HCT116 (cell line): ENCODE measurements at regions not wholly inside any gene's neighbourhood (a gene's known extent, or its start where the extent isn't known, plus 50 kb on each side); places are given as distances from the start of the nearest gene placed in this dataset.

ENCODE experiments used
- ATAC-seq: fragments of 200-7000 bp; cut with Tn5 transposase; 2 replicates; pipeline ENCODE4 v1.9.1; 2020; ENCODE audit warnings: mild to moderate bottlenecking, moderate library complexity
- BruUV-seq: library from RNA; stranded (reverse); fragments of 400-500 nt; replicated peaks from 2 replicates; lab custom pipeline; 2021; lab: Mats Ljungman, UMichigan
- CTCF ChIA-PET: fragments of 300-600 bp; sonication (Branson Sonifier 250); formaldehyde crosslinking; loops from one replicate; lab custom pipeline; 2021; ENCODE audit warnings: antibody characterized with exemption; lab: Charles Lee
- POLR2A ChIA-PET: fragments of 300-600, 350-600 bp; sonication (Branson Sonifier 250); formaldehyde crosslinking; loops from one replicate; lab custom pipeline; 2021; ENCODE audit warnings: antibody characterized with exemption; lab: Charles Lee
- RAD21 ChIA-PET, 2 experiments: fragments of 300-600 bp; sonication (Branson Sonifier 250); formaldehyde crosslinking; loops; one replicate each; lab custom pipeline; 2023; ENCODE audit warnings: low total read pairs in 2 of 2; ENCODE audit not compliant: uncharacterized antibody in 2 of 2, unreplicated experiment in 2 of 2, low non-redundant PET in 1 of 2; lab: Charles Lee
- DNase-seq: peaks from one replicate; pipeline ENCODE4 v3.0.0-alpha.2; 2010; ENCODE audit warnings: low read depth, low spot score
- H2AFZ ChIP-seq: fragments of 200-600 bp; shearing (Covaris generic), sonication (generic); 2 replicates; pipeline ENCODE4 v1.6.1; 2017; ENCODE audit warnings: low read depth, mixed run types, mixed read lengths, antibody characterized with exemption, low read length; ENCODE audit not compliant: poor library complexity, severe bottlenecking
- H3K27ac ChIP-seq: 2 replicates; pipeline ENCODE4 v1.5.1; 2012; ENCODE audit warnings: low read depth, low read length
- H3K27me3 ChIP-seq: fragments of 200-600 bp; sonication (generic); 2 replicates; pipeline ENCODE4 v1.6.1; 2016; ENCODE audit warnings: mixed run types, low read length, mixed read lengths; ENCODE audit not compliant: insufficient read depth
- H3K36me3 ChIP-seq, 2 experiments: fragments of 200-500 bp in 1 of 2; fragments of 200-600 bp in 1 of 2; sonication (Bioruptor generic) in 1 of 2; sonication (generic) in 1 of 2; 2 replicates each; pipeline versions ENCODE4 v1.5.1 to v1.6.1; 2014 to 2016; ENCODE audit warnings: low read length in 2 of 2, inconsistent platforms in 1 of 2, mixed read lengths in 1 of 2, mixed run types in 1 of 2; ENCODE audit not compliant: insufficient read depth in 2 of 2, control insufficient read depth in 1 of 2
- H3K4me1 ChIP-seq, 2 experiments: fragments of 200-600 bp in 1 of 2; sonication (generic) in 1 of 2; 2 replicates each; pipeline versions ENCODE4 v1.5.1 to v1.6.1; 2012 to 2017; ENCODE audit warnings: low read length in 2 of 2, inconsistent platforms in 1 of 2, mild to moderate bottlenecking in 1 of 2, mixed read lengths in 1 of 2, mixed run types in 1 of 2, moderate library complexity in 1 of 2; ENCODE audit not compliant: insufficient read depth in 2 of 2, control insufficient read depth in 1 of 2
- H3K4me2 ChIP-seq: fragments of 200-600 bp; sonication (generic); 2 replicates; pipeline ENCODE4 v1.6.1; 2017; ENCODE audit warnings: mixed run types, low read length, mixed read lengths
- H3K4me3 ChIP-seq, 2 experiments: fragments of 200-600 bp in 1 of 2; sonication (generic) in 1 of 2; replicated peaks in 1 of 2; 2 replicates each; pipeline ENCODE4 v1.5.1; 2011 to 2016; ENCODE audit warnings: low read length in 2 of 2, control low read depth in 1 of 2, low read depth in 1 of 2, mild to moderate bottlenecking in 1 of 2, mixed read lengths in 1 of 2, mixed run types in 1 of 2
- H3K79me2 ChIP-seq: fragments of 200-600 bp; sonication (generic); 2 replicates; pipeline ENCODE4 v1.6.1; 2017; ENCODE audit warnings: mild to moderate bottlenecking, mixed run types, low read length, moderate library complexity, mixed read lengths; ENCODE audit not compliant: insufficient read depth
- H3K9ac ChIP-seq: fragments of 200-600 bp; sonication (generic); 2 replicates; pipeline ENCODE4 v1.6.1; 2016; ENCODE audit warnings: low read length, mixed read lengths
- H3K9me2 ChIP-seq: fragments of 200-600 bp; sonication (generic), shearing (Covaris generic); 2 replicates; pipeline ENCODE4 v1.6.1; 2017; ENCODE audit warnings: mixed run types, mild to moderate bottlenecking, moderate library complexity; ENCODE audit not compliant: insufficient read depth
- H3K9me3 ChIP-seq, 2 experiments: fragments of 200-500 bp in 1 of 2; fragments of 200-600 bp in 1 of 2; sonication (Bioruptor generic) in 1 of 2; sonication (generic) in 1 of 2; 2 replicates each; pipeline ENCODE4 v1.6.1; 2014 to 2017; ENCODE audit warnings: low read length in 2 of 2, mixed read lengths in 2 of 2, inconsistent platforms in 1 of 2, low read depth in 1 of 2, mild to moderate bottlenecking in 1 of 2, mixed run types in 1 of 2, moderate library complexity in 1 of 2; ENCODE audit not compliant: control insufficient read depth in 1 of 2, insufficient read depth in 1 of 2
- H4K20me1 ChIP-seq: fragments of 200-600 bp; sonication (generic), shearing (Covaris generic); 2 replicates; pipeline ENCODE4 v1.6.1; 2017; ENCODE audit warnings: mixed run types, mild to moderate bottlenecking, moderate library complexity; ENCODE audit not compliant: insufficient read depth
- CBX3 ChIP-seq: IDR thresholded peaks from 2 replicates; pipeline ENCODE4 v1.6.1; 2012; ENCODE audit warnings: low read depth
- CEBPB ChIP-seq: IDR thresholded peaks from 2 replicates; pipeline ENCODE4 v1.6.1; 2012; ENCODE audit warnings: low read depth
- ELF1 ChIP-seq: IDR thresholded peaks from 2 replicates; pipeline ENCODE4 v1.6.1; 2012; ENCODE audit warnings: low read depth, borderline replicate concordance
- EZH2 ChIP-seq: fragments of 200-600 bp; sonication (generic); IDR thresholded peaks from 2 replicates; pipeline ENCODE4 v1.6.1; 2017; ENCODE audit warnings: antibody characterized with exemption, mixed run types
- EZH2phosphoT487 ChIP-seq: fragments of 200-600 bp; IDR thresholded peaks from 2 replicates; pipeline ENCODE4 v1.6.1; 2018; ENCODE audit warnings: antibody characterized with exemption, borderline replicate concordance
- FOSL1 ChIP-seq: IDR thresholded peaks from 2 replicates; pipeline ENCODE4 v1.6.1; 2012; ENCODE audit warnings: low read depth
- JUND ChIP-seq: IDR thresholded peaks from 2 replicates; pipeline ENCODE4 v1.6.1; 2012
- POLR2A ChIP-seq: IDR thresholded peaks from 2 replicates; pipeline ENCODE4 v1.7.0; 2011; ENCODE audit warnings: borderline replicate concordance; ENCODE audit not compliant: insufficient read depth, insufficient read length; ENCODE audit errors: extremely low read depth
- POLR2AphosphoS5 ChIP-seq: IDR thresholded peaks from 2 replicates; pipeline ENCODE4 v1.6.1; 2011; ENCODE audit warnings: mild to moderate bottlenecking, low read depth, low read length, moderate library complexity
- SIN3A ChIP-seq: IDR thresholded peaks from 2 replicates; pipeline ENCODE4 v1.6.1; 2012; ENCODE audit warnings: low read depth
- SP1 ChIP-seq: IDR thresholded peaks from 2 replicates; pipeline ENCODE4 v1.6.1; 2012; ENCODE audit warnings: low read depth
- SRF ChIP-seq: IDR thresholded peaks from 2 replicates; pipeline ENCODE4 v1.6.1; 2012; ENCODE audit warnings: low read depth
- TCF7L2 ChIP-seq: IDR thresholded peaks from 2 replicates; pipeline ENCODE4 v1.7.0; 2011; ENCODE audit warnings: borderline replicate concordance, inconsistent platforms; ENCODE audit not compliant: insufficient read depth, insufficient read length; ENCODE audit errors: extremely low read depth
- ZNF274 ChIP-seq: fragments of 200-500 bp; sonication (Bioruptor generic); IDR thresholded peaks from 2 replicates; pipeline ENCODE4 v1.6.1; 2014; ENCODE audit warnings: mild to moderate bottlenecking, low read depth, low read length, inconsistent platforms
- intact Hi-C: fragments of 100-400 bp; cut with micrococcal nuclease; formaldehyde crosslinking; loops from 2 replicates; pipeline ENCODE4 v1.10.0; 2022
- TF ChIP-seq, protein P1 (sequence below), 3 experiments: fragments of 200-600 bp in 1 of 3; sonication (generic) in 1 of 3; IDR thresholded peaks in 2 of 3; conservative IDR thresholded peaks in 1 of 3; 2 replicates each; pipeline ENCODE4 v1.5.1; 2012 to 2017; ENCODE audit warnings: low read depth in 2 of 3, low read length in 2 of 3, antibody characterized with exemption in 1 of 3, borderline replicate concordance in 1 of 3, control low read depth in 1 of 3, mild to moderate bottlenecking in 1 of 3, mixed read lengths in 1 of 3, mixed run types in 1 of 3, moderate library complexity in 1 of 3; ENCODE audit not compliant: insufficient read depth in 1 of 3
- TF ChIP-seq, protein P2 (sequence below): IDR thresholded peaks from 2 replicates; pipeline ENCODE4 v1.6.1; 2012
- TF ChIP-seq, protein P3 (sequence below): IDR thresholded peaks from 2 replicates; pipeline ENCODE4 v1.6.1; 2012; ENCODE audit warnings: low read depth
- TF ChIP-seq, protein P4 (sequence below): IDR thresholded peaks from 2 replicates; pipeline ENCODE4 v1.6.1; 2012
- TF ChIP-seq, protein P5 (sequence below): IDR thresholded peaks from 2 replicates; pipeline ENCODE4 v1.6.1; 2011; ENCODE audit warnings: mild to moderate bottlenecking, low read length, moderate library complexity; ENCODE audit not compliant: insufficient replicate concordance; ENCODE audit errors: extremely low read depth

DNA sequence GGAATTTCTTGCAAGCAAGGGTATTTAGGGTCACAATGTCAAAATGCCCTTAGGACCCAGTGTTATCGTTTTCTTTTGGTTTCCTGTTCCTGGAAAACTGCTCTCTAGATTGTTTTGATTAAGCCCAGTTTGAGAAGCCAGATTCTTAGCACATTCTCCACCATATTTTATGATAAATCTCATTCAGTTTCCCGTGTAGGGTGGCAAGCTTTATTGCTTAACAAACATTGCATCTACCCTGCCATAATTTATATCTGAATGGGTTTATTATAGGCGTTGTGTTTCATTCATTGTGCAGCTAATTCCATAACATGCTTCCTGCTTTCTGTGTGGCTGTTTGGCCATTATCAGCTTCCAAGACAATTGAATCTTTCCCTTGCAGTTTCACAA, 389.1 kb upstream of the DYNLRB2 start:
- no peak for TF ChIP-seq SP1
- TF ChIP-seq, protein P1, sequence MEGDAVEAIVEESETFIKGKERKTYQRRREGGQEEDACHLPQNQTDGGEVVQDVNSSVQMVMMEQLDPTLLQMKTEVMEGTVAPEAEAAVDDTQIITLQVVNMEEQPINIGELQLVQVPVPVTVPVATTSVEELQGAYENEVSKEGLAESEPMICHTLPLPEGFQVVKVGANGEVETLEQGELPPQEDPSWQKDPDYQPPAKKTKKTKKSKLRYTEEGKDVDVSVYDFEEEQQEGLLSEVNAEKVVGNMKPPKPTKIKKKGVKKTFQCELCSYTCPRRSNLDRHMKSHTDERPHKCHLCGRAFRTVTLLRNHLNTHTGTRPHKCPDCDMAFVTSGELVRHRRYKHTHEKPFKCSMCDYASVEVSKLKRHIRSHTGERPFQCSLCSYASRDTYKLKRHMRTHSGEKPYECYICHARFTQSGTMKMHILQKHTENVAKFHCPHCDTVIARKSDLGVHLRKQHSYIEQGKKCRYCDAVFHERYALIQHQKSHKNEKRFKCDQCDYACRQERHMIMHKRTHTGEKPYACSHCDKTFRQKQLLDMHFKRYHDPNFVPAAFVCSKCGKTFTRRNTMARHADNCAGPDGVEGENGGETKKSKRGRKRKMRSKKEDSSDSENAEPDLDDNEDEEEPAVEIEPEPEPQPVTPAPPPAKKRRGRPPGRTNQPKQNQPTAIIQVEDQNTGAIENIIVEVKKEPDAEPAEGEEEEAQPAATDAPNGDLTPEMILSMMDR (IDR thresholded peaks at IDR 0.05 in 2 of 3, conservative IDR thresholded peaks at IDR 0.05 in 1 of 3; ENCODE audit: borderline replicate concordance in 1 of 3, insufficient read depth in 1 of 3, low read depth in 2 of 3, low read length in 2 of 3), result no peak
- TF ChIP-seq, protein P2, sequence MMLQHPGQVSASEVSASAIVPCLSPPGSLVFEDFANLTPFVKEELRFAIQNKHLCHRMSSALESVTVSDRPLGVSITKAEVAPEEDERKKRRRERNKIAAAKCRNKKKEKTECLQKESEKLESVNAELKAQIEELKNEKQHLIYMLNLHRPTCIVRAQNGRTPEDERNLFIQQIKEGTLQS, result no peak
- TF ChIP-seq ELF1, result no peak
- TF ChIP-seq, protein P3, sequence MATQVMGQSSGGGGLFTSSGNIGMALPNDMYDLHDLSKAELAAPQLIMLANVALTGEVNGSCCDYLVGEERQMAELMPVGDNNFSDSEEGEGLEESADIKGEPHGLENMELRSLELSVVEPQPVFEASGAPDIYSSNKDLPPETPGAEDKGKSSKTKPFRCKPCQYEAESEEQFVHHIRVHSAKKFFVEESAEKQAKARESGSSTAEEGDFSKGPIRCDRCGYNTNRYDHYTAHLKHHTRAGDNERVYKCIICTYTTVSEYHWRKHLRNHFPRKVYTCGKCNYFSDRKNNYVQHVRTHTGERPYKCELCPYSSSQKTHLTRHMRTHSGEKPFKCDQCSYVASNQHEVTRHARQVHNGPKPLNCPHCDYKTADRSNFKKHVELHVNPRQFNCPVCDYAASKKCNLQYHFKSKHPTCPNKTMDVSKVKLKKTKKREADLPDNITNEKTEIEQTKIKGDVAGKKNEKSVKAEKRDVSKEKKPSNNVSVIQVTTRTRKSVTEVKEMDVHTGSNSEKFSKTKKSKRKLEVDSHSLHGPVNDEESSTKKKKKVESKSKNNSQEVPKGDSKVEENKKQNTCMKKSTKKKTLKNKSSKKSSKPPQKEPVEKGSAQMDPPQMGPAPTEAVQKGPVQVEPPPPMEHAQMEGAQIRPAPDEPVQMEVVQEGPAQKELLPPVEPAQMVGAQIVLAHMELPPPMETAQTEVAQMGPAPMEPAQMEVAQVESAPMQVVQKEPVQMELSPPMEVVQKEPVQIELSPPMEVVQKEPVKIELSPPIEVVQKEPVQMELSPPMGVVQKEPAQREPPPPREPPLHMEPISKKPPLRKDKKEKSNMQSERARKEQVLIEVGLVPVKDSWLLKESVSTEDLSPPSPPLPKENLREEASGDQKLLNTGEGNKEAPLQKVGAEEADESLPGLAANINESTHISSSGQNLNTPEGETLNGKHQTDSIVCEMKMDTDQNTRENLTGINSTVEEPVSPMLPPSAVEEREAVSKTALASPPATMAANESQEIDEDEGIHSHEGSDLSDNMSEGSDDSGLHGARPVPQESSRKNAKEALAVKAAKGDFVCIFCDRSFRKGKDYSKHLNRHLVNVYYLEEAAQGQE, result no peak
- TF ChIP-seq SIN3A, result no peak
- no peak for TF ChIP-seq TCF7L2
- TF ChIP-seq CEBPB, result no peak
- TF ChIP-seq EZH2phosphoT487, result no peak
- no peak for TF ChIP-seq ZNF274
- TF ChIP-seq POLR2AphosphoS5, result no peak
- TF ChIP-seq CBX3, result no peak
- TF ChIP-seq EZH2, result no peak
- TF ChIP-seq SRF, result no peak
- TF ChIP-seq FOSL1, result no peak
- TF ChIP-seq, protein P4, sequence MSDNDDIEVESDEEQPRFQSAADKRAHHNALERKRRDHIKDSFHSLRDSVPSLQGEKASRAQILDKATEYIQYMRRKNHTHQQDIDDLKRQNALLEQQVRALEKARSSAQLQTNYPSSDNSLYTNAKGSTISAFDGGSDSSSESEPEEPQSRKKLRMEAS, result no peak
- TF ChIP-seq JUND, result no peak
- no peak for TF ChIP-seq POLR2A
- TF ChIP-seq, protein P5, sequence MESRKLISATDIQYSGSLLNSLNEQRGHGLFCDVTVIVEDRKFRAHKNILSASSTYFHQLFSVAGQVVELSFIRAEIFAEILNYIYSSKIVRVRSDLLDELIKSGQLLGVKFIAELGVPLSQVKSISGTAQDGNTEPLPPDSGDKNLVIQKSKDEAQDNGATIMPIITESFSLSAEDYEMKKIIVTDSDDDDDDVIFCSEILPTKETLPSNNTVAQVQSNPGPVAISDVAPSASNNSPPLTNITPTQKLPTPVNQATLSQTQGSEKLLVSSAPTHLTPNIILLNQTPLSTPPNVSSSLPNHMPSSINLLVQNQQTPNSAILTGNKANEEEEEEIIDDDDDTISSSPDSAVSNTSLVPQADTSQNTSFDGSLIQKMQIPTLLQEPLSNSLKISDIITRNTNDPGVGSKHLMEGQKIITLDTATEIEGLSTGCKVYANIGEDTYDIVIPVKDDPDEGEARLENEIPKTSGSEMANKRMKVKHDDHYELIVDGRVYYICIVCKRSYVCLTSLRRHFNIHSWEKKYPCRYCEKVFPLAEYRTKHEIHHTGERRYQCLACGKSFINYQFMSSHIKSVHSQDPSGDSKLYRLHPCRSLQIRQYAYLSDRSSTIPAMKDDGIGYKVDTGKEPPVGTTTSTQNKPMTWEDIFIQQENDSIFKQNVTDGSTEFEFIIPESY, result no peak
- H3K4me2 ChIP-seq, result no peak overlapping the region
- no peak overlapping the region for H3K27ac ChIP-seq
- ATAC-seq (no peak), DNase-seq (no peak)
- no peaks in the 10 kb centered on the region for H3K36me3 ChIP-seq
- H4K20me1 ChIP-seq, result no peaks in the 10 kb centered on the region
- no peak overlapping the region for H3K9ac ChIP-seq
- H3K4me3 ChIP-seq, result no peak overlapping the region
- POLR2A ChIA-PET, result no interaction called here
- no peaks in the 10 kb centered on the region for H3K9me2 ChIP-seq
- RAD21 ChIA-PET, result no interaction called here
- CTCF ChIA-PET, result no interaction called here
- no peaks in the 10 kb centered on the region for H3K79me2 ChIP-seq
- H3K9me3 ChIP-seq, result peaks cover 54 to 65% of the 10 kb centered on the region in 2 experiments; a peak in 2 of 4 replicates
- H3K27me3 ChIP-seq, result no peaks in the 10 kb centered on the region
- no peak overlapping the region for H2AFZ ChIP-seq
- no TSS peak for BruUV-seq
- H3K4me1 ChIP-seq, result no peaks in the 10 kb centered on the region
- intact Hi-C loops, result no loop called here
